Left forelimb (tissue), 1 donor: ENCODE measurements at regions not wholly inside any gene's neighbourhood (a gene's known extent, or its start where the extent isn't known, plus 50 kb on each side); places are given as distances from the start of the nearest gene placed in this dataset.

Experiments used
- DNase-seq: peaks from one replicate; pipeline ENCODE4 v3.0.0-alpha.2; 2018; ENCODE audit warnings: low spot score

DNA sequence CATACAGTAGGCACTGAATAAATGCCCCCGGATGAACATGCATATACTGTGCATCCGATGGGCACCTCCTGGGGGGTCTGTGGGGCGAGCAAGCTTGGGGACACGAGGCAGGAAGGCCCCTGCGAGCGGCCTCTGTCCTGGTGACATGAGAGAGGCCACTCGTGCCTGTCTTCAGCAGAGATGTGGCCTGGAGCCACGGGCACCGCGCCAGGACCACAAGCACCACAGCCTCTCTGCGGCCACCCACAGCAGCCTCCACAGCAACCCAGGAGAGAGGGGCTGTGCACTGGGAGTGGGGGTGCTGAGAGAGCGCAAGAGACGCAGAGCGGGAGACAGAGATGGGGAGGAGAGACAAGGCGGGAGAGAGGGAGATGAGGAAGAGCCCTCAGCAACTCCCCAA is 118.5 kb downstream of the RFLNA start:
- no peak for DNase-seq

DNA sequence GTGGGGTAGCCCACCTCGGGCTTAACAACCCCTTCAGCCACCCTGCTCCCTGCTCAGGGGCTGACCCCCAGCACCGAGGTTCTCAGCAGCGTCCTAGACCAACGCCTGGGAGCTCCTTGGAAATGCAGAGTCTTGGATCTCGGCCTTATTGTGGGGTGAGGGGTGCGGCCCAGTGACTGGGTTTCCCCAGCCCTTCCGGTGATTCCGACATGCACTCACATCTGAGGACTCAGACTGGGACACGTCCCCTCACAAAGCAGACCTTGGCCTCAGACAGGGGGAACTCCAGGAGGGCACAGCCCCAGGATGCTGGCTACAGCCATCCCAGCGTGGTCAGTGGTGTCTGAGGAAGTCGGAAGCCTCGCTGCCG is 117.7 kb downstream of the RFLNA start:
- DNase-seq, result no peak

DNA sequence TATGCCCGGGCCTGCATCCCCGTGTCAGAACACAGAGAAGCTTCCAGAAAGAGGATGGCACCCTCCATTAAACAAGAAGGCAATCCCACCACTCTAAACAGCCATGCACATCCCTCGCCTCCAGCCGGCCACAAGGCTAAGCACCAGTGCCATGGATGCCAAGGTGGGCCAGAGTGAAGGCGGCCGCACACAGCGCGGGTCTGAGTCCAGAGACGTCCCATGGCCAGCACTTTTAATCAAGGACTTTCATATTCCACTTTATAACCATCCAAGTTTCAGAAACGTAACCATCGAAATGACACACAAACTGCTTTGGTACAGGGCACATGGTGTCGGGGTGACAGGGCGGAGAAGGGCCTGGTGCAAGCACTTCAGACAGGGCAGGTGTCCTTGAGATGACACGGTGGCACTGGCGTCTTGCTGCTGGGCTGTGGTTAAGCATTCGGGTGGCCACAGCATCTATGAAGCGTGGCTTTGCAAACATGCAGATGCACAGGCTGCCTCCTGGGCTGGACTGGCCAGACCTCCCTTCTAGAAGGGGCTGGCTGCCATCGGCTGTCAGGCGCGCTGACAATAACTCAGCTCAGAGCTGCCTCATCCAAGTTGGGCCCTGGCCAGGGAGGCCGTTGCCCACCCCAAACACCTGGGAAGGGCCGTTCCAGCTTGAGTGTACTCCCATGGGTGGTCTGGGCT is 117.2 kb downstream of the RFLNA start:
- DNase-seq, result no peak

DNA sequence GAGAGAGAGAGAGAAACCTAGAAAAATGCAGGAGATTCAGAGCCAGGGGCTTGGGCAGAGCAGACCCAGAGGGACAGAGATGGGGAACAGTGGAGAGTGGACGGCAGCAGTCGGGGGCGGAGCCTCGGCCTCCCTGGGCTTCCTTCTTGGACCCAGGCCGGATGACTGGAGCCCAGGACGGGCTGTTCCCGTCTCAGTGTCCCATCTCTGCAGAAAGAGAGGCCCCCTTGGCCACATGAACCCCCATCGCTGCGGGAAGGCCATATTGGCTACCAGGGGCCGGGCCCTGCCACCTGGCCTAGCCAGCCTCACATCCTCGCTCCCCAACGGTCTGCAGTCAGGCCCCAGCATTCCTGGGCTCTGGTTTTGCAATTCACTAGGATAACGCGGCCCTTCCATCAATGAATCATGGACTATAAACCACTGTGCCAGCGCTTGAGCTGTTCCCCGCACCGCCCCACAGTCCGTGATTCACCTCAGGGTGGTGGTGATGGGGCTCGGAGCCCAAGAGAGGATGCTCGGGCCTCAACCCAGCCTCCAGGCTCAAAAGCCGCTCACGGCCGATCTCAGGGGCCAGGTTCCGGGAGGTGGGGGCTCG is 116.5 kb downstream of the RFLNA start:
- DNase-seq, result no peak

DNA sequence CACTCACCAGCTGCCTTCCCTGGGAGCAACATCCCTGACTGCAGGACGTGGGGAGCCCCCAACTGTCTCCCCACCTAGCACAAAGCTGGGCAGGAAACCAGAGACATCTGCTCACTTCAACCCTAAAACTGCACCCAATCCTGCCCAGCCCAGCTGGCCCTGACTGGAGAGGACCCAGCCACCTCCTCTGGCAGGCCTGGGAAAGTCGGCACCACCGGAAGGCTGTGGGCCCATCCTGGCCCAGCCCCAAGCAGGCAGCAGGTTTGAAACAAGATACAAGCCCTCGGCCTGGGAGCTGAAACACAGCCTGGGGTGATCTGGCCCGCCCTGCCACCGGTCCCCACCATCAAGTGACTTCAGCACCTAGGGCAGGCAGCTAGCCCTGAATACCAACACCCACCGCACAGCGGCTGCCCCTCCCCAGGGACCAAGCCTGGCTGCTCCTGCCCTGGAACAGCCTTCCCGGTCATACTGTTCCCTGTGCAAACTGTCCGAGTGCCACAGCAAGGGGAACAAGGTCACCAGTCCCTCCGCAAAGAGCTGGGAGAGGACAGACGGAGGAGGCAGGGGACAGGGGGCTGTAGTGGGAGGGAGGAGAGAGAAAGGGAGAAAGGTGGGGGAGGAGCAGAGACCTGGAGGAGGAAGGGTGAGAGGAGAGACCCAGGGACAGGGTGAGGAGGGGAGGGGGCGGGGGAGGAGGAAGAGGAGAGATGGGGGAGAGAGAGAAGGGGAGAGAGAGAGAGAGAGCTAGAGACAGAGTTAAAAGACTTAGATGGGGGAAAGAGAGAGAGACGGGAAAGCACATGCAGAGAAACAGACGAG is 115.7 kb downstream of the RFLNA start:
- no peak for DNase-seq

DNA sequence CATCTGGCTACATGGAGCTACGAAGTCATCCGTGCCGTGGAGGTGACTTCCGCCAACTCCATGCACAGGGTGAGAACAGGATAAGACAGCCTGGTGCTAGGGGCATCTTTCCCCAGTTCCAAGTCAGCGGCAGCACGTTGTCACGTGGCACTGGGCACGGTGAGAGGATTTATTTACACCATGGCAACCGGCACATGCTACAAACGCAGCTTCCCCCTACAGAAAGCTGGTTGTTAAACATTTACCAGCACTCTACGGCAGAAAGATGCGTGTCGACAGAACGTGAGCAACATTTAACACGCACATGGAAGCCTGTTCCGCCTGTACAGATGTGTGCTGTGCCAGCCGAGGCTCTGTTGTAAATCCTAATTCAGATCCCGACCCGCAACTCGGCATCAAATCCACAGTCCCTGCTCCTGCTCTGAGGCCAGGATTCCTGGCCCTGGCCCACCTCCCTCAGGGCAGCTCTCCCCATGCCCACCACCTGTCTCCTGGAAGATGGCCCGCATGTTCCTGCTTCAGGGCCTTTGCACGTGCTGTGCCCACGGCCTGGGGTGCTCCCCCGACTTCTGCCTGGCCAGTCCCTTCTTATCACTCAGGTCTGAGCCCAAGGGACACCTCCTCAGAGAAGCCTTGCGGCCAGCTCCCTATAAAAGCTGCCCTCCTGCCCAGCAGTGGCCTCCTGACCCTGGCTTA is 114.1 kb downstream of the RFLNA start:
- no peak for DNase-seq

DNA sequence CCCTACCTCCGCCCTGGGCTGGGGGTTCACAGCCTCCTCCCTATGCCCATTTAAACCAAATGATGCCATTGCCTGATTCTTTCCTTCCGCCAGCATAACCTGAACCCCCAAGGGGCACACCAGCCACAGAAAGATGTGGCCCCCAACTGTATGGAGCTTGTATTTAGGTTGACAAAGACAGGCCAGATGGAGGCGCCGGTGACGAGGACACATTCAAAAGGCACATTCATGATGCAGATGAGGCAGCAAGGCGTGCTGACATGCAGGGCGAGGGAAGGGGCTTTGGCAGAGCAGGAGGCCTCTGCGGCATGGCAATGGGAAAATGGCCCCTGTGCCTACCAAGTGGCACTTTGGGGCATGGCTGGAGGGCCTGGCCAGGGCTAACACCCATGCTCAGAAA is 112.2 kb downstream of the RFLNA start:
- no peak for DNase-seq

DNA sequence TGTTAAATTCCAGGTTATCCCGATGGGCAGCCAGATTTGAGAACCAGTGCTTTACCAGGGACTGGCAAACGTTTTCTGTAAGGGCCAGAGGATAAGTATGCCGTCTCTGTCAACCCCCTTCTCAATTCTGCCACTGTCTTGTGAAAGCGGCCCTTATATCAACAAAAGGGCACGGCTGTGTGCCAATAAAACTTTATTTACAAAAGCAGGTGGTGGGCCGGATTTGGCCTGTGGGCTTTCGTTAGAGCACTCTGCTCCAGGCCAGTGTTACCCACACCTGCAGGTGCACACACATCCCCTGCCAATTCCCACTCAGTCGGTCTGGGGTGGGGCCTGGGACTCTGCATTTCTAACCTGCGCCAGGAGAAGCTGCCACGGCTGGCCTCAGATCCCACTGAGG is 111.2 kb downstream of the RFLNA start:
- DNase-seq, result no peak

DNA sequence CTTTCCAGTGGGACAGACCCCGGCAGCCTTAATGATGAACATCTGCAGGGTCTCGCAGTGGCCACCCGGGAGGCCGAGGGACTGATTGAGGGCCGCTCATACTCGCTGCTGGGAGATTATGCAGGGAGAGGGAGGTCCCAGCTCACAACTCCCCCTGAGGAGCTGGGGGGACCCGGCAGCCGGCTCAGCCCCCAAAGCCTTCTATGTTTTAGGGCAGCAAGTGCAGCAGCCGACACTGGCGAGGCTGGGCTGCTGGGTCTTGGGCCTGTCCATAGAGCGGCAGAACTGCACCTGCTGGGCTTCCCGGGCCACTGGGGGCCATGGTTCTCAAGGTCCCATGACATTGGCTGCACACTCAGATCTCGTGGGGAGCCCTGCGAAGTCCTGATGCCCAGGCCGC is 110.7 kb downstream of the RFLNA start:
- DNase-seq, result no peak

DNA sequence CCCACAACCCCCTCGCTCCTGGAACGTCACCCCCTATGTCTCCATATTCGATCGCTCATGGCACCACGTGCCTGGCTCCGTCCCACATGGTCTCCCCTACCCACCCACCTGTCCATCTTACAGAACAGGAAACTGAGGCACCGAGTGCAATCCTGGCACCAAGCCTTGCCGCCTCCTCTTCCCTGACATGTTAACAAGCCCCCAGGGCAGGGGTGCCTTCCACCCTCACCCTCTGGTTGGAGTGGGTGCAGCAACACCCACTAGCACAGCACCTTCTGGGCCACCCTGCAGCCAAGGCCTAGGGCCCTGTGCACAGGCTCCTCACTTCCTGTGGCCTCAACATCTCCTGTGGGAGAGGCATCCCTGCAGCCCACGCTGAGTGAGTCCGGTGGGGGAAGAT is 110.3 kb downstream of the RFLNA start:
- DNase-seq, result no peak

DNA sequence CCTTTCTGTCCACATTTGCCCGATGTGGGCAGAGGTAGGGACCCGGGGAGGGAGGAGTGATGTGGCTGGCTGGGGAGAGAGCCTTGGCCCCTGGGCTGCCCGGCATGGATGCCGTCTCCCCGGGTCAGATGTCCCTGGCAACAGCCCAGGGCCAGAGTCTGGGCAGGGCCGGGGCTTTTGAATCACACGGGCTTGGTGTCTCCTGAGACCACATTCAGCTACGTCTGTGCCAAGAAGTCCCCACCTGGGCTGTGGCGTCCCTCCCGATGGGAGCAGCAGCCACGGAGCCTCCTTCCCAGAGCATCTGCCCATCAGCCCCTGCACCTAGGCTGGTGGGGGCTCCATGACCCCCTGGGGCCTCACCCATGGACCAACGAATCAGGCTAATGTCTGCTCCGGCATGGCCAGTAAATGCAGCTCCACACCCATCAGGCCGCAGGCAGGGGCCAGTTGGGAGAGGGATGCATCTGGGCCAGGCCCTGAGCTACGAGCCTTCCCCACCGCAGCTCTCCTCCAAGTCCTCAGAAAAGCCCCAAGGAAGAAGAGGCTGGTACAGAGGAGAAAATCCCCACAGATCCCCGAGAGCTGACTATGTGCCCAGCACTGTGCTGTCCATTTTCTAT is 109.4 kb downstream of the RFLNA start:
- DNase-seq, result no peak

DNA sequence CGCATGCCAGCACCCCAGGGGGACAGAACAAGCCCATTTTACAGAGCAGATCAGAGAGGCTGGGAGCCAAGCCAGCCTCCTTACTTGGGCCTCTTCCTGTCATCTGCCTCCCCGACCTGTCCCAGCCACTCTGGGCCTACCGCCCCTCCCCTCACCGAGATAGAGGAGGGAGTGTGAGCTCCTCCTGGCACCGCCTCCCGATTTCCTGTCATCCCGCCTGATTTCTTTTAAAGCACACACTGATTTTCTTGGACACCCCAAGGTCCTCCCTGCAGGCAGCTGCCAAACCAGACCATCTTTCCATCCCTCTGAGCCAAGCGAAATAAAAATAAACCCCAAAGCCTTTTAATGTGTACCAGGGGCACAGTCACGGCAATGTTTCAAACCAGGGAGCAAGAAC is 108.4 kb downstream of the RFLNA start:
- no peak for DNase-seq

DNA sequence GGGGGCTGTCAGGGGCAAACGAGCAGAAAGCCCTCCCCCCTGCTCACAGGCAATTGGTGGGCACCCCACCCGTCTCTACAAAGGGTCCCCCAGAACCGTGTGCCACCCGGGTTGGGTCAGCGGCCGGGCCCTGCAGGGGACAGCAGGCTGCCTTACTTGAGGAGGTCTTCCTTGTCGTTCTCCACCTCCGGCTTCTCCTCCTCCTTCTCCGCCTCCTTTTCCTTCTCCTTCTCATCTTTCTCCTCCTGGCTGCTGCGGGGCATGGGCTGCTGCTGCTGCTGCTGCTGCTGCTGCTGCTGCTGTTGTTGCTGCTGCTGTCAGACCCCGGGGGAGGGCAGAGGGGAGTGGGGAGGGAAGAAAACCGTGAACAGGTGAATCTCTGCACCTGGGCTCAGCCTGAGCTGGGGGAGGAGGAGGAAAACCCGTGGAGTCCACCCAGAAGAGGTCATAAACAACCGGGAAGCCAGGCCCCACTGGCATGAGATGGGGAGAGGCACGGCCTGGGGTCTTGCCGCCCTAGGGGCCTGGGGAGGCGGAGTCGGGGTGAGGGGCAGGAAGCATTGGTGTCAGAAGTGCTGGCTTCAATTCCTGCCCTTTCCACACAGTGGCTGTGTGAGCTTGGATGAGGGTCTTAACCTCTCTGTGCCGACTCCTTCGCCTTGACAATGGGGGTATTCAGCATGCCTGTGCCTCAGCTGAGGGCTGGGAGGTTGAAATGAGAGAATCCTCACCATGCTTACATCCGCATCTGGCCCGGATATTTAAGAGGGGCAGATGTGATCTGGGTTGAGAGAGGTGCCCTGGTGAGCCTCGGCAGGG is 107.6 kb downstream of the RFLNA start:
- DNase-seq, result no peak

DNA sequence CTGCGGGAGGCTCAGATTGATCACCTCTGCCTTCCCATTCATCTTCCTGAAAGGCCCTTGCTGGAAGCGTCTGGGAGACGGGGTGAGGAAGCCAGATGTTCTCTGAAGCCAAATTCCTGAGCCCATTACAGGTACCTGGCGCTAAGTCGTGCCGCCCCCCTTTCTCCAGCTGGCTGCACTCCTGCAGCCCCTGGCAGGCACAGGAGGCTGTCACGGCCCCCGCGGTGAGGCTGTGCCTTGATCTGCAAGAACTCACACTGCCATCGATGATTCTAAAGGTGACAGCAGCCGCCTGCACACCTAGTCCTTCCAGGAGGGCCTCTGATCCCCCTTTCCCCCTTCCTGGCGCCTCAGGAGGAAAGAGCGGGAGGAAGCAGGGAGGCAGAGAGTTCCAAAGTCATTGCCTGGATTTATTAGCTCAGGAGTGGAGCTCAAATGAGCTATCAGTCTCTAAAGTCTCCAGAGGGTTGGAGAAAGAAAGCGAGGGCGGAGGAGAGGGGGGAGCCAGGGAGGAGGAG is 106.9 kb downstream of the RFLNA start:
- no peak for DNase-seq

DNA sequence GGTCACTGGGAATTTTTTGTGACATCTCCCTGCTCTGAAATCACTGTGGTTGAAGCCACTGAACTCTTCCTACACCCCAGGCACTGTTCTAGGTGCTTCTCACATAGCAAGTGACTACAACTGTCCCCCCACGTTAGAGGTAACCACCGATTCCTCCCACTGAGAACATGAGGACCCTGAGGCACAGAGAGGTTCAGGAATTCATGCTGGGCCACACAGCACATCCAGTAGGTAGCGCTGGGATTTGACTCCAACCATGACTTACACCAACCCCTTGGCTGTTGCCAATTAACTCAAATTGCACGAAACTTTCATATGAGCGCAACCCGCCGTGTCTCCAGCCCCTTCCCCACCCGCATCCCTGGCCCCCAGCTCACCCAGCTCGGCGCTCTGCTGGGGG is 105.2 kb downstream of the RFLNA start:
- no peak for DNase-seq

DNA sequence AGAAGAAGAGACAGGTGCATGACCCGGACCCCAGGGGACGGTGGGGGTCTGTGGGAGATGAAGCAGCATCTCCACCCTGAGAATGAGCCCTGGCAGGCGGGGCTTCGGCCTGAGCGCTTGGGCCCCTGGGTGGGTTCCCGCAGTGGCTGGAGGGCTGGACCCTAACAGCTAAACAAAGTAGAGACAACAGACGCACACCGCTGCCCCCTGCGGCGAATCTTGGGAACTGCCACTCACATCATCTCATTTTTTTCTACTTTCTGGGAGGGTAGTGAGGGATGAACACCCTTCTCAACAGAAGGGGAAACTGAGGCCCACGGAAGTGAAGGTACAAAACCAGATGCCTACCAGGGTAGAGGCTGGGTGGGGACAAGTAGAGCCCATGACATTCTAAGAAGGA is 104.7 kb downstream of the RFLNA start:
- DNase-seq, result no peak

DNA sequence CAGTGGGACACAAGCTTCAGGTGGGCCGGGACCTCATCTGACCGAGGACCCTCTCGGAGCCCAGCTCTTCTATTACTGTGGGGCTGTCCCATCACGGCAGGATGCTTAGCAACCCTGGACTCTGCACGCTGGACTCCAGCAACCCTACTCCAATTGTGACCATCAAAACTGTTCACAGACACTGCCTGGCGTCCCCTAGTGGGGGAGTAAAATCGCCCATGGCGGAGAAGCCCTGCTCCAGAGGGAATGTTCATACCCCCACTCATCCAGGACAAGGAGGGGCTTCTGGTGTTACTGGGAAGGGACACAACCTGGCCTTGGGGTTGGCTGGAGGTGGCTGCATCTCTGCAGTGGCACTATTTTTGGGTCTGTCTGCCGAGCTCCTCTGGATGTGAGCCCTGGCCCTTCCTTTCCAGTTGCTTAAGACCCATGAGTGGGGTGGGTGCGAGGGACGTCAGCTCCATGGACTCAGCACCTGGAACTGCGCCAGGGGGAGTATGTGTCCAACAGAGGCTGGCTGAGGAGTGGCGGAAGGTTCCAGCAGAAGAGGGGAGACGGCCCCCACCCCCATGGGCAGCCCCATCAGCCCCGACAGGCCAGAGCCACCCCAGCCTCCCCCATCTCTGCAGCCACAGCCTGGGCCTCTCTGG is 103.8 kb downstream of the RFLNA start:
- no peak for DNase-seq

DNA sequence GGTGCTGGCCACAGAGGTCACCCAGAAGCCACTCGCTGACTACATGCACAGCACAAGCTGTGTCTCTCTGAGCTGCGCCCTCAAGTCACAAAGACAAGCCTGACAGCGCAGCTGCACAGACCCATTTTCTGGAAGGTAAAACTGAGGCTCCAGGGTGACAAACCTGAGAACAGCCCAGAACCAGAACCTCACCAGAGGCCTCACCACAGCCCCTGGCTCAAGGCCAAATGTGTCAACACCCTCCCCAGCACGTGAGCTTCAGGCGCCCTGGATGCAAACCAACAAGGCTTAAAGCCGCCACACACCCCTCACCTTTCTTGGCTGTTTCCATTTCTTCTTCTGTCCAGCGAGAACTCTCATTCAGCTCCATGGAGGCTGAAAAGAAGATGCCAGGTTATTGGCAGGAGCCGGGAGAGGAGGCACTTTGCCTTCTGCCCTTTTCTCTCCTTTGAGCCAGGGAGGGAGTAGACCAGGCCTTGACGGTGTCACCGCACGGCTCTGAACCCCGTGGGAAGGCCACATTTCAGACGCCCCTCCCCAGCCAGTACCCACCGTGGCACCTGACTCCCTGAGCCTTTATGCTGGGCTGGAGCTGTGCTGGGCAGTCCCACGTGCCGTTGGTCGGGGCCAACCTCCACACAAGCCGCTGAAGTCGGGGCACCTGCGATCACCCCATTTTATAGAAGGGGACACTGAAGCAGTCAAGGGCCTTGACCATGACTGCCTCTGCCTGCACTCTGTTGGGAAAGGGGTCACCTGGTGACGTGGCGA is 103.1 kb downstream of the RFLNA start:
- no peak for DNase-seq

DNA sequence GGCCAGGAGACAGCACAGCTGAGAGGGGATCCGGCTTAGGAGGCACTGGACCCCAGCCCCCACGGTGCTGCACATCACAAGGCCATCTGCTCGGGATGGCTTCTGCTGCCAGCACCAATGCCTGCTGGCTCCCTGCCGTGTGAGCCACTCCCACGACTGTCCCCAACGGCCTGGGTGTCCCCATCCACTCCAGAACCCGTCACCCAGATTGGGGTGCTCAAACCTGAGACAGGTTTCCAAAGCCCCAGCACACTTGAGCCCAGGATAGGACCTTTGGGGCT is 102.4 kb downstream of the RFLNA start:
- DNase-seq, result no peak
